OCI-LY7 (cell line): ENCODE measurements at regions not wholly inside any gene's neighbourhood (a gene's known extent, or its start where the extent isn't known, plus 50 kb on each side); places are given as distances from the start of the nearest gene placed in this dataset.

Experiments
- BruUV-seq: library from RNA; stranded (reverse); fragments of 400-500 nt; replicated peaks from 2 replicates; lab custom pipeline; 2021; lab: Mats Ljungman, UMichigan
- CTCF ChIA-PET: fragments of 300-600 bp; sonication (Branson Sonifier 250); formaldehyde crosslinking; loops from one replicate; lab custom pipeline; 2022; ENCODE audit warnings: antibody characterized with exemption; ENCODE audit not compliant: unreplicated experiment; lab: Charles Lee
- POLR2A ChIA-PET: fragments of 300-600 bp; sonication (Branson Sonifier 250); formaldehyde crosslinking; loops from one replicate; lab custom pipeline; 2022; ENCODE audit warnings: antibody characterized with exemption; lab: Charles Lee
- DNase-seq: peaks from one replicate; pipeline ENCODE4 v3.0.0-alpha.2; 2015; ENCODE audit warnings: low spot score
- H2AFZ ChIP-seq: fragments of 200-600 bp; sonication (generic), shearing (Covaris generic); 2 replicates; pipeline ENCODE4 v1.6.1; 2014; ENCODE audit warnings: mild to moderate bottlenecking, antibody characterized with exemption, low read length, moderate library complexity
- H3K27ac ChIP-seq: fragments of 200-600 bp; sonication (generic); 2 replicates; pipeline ENCODE4 v1.5.1; 2014; ENCODE audit warnings: mixed run types, low read depth, mild to moderate bottlenecking, moderate library complexity, low read length, inconsistent platforms; ENCODE audit not compliant: poor library complexity, severe bottlenecking
- H3K36me3 ChIP-seq: fragments of 200-600 bp; sonication (generic); 2 replicates; pipeline ENCODE4 v1.6.1; 2014; ENCODE audit warnings: mild to moderate bottlenecking, antibody characterized with exemption, low read length, moderate library complexity, mixed read lengths; ENCODE audit not compliant: insufficient read depth
- H3K4me1 ChIP-seq: fragments of 200-600 bp; sonication (generic); 2 replicates; pipeline ENCODE4 v1.5.1; 2014; ENCODE audit warnings: mild to moderate bottlenecking, low read length; ENCODE audit not compliant: insufficient read depth, poor library complexity, severe bottlenecking
- H3K4me2 ChIP-seq: fragments of 200-600 bp; sonication (generic); 2 replicates; pipeline ENCODE4 v1.6.1; 2014; ENCODE audit warnings: mild to moderate bottlenecking, low read length
- H3K4me3 ChIP-seq: fragments of 200-600 bp; sonication (generic); 2 replicates; pipeline ENCODE4 v1.5.1; 2014; ENCODE audit warnings: mild to moderate bottlenecking, low read depth, low read length; ENCODE audit not compliant: poor library complexity, severe bottlenecking
- H3K79me2 ChIP-seq: fragments of 200-600 bp; sonication (generic); 2 replicates; pipeline ENCODE4 v1.6.1; 2016; ENCODE audit warnings: low read depth, mild to moderate bottlenecking, low read length, moderate library complexity, mixed read lengths; ENCODE audit not compliant: insufficient read depth
- H3K9me2 ChIP-seq: fragments of 200-600 bp; sonication (generic); 2 replicates; pipeline ENCODE4 v1.6.1; 2016; ENCODE audit warnings: mild to moderate bottlenecking, low read length, mixed read lengths; ENCODE audit not compliant: insufficient read depth
- H3K9me3 ChIP-seq: fragments of 200-600 bp; sonication (generic); 2 replicates; pipeline ENCODE4 v1.6.1; 2014; ENCODE audit warnings: mild to moderate bottlenecking, mixed run types, low read length, mixed read lengths
- H4K20me1 ChIP-seq: fragments of 200-600 bp; sonication (generic); 2 replicates; pipeline ENCODE4 v1.6.1; 2014; ENCODE audit warnings: mild to moderate bottlenecking, antibody characterized with exemption, low read length, moderate library complexity, mixed read lengths; ENCODE audit not compliant: insufficient read depth
- EZH2phosphoT487 ChIP-seq: fragments of 200-600 bp; sonication (generic); IDR thresholded peaks from 2 replicates; pipeline ENCODE4 v1.6.1; 2018; ENCODE audit warnings: low read depth, borderline replicate concordance, mild to moderate bottlenecking, mixed run types, antibody characterized with exemption, low read length, moderate library complexity, mixed read lengths
- intact Hi-C: fragments of 100-400 bp; cut with micrococcal nuclease; formaldehyde crosslinking; loops from one replicate; pipeline ENCODE4 v1.10.0; 2022; ENCODE audit not compliant: unreplicated experiment
- TF ChIP-seq, protein P1 (sequence below): fragments of 200-600 bp; sonication (generic); conservative IDR thresholded peaks from 2 replicates; pipeline ENCODE4 v1.5.1; 2014; ENCODE audit warnings: mild to moderate bottlenecking, antibody characterized with exemption, low read length, moderate library complexity, mixed read lengths

DNA sequence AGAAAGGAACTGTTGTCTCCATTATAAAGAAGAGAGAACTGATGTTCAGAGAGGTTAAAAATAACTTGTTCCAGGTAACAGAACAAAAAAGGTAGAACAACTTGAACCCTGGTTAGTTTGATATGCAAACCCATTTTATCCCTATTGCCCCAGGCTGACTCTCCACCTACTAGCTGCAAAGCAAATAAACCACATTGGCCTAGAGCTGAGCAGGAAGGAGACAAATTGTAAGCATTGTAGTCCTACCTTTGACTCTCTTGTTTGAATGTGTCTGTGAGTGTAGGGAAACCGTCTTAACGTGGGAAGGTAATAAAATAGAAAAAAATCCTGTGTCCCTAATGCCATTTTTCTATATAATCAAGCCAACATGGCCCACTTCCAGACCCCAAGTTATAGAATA is 126.4 kb downstream of the CCER1 start:
- TF ChIP-seq EZH2phosphoT487, result no peak
- TF ChIP-seq, protein P1, sequence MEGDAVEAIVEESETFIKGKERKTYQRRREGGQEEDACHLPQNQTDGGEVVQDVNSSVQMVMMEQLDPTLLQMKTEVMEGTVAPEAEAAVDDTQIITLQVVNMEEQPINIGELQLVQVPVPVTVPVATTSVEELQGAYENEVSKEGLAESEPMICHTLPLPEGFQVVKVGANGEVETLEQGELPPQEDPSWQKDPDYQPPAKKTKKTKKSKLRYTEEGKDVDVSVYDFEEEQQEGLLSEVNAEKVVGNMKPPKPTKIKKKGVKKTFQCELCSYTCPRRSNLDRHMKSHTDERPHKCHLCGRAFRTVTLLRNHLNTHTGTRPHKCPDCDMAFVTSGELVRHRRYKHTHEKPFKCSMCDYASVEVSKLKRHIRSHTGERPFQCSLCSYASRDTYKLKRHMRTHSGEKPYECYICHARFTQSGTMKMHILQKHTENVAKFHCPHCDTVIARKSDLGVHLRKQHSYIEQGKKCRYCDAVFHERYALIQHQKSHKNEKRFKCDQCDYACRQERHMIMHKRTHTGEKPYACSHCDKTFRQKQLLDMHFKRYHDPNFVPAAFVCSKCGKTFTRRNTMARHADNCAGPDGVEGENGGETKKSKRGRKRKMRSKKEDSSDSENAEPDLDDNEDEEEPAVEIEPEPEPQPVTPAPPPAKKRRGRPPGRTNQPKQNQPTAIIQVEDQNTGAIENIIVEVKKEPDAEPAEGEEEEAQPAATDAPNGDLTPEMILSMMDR, result no peak
- CTCF ChIA-PET, result no interaction called here
- no peak overlapping the region for H3K27ac ChIP-seq
- POLR2A ChIA-PET, result no interaction called here
- H3K9me3 ChIP-seq, result no peaks in the 10 kb centered on the region
- intact Hi-C loops, result no loop called here
- H3K4me3 ChIP-seq, result no peak overlapping the region
- H3K4me1 ChIP-seq, result no peaks in the 10 kb centered on the region
- BruUV-seq, result no TSS peak
- no peaks in the 10 kb centered on the region for H3K36me3 ChIP-seq
- no peak overlapping the region for H2AFZ ChIP-seq
- H3K79me2 ChIP-seq, result no peaks in the 10 kb centered on the region
- H4K20me1 ChIP-seq, result no peaks in the 10 kb centered on the region
- H3K4me2 ChIP-seq, result no peak overlapping the region
- no peak for DNase-seq
- no peaks in the 10 kb centered on the region for H3K9me2 ChIP-seq

DNA sequence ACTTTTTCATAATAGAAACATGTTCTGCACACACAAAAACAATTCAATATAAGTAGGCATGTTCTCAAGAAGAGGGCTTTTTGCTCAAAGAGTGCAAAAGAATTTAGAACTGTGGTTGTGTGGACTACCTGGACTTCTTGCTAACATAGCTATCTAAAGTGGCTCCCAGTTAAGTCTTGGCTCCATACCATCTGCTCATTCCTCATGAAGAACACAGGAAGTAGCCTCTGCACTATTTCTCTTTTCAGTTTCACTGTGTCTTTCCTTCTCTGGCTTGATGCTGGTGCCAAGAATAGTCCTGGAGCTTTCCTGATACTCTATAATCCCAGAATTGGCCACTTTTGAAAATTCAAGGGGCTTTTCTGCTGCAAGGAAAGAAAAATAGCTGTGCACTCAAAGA is 127.4 kb downstream of the CCER1 start:
- Histone ChIP-seq H3K36me3 (no peaks in the 10 kb centered on the region), H3K79me2 (no peaks in the 10 kb centered on the region), H3K4me1 (no peaks in the 10 kb centered on the region), H3K4me2 (no peak overlapping the region), H3K4me3 (no peak overlapping the region), H2AFZ (no peak overlapping the region), H4K20me1 (no peaks in the 10 kb centered on the region), H3K9me3 (no peaks in the 10 kb centered on the region), H3K27ac (no peak overlapping the region), H3K9me2 (no peaks in the 10 kb centered on the region)
- DNase-seq, result no peak
- ChIA-PET CTCF (no interaction called here), POLR2A (no interaction called here)
- TF ChIP-seq, protein P1, result no peak
- no peak for TF ChIP-seq EZH2phosphoT487
- no TSS peak for BruUV-seq
- intact Hi-C loops, result no loop called here

DNA sequence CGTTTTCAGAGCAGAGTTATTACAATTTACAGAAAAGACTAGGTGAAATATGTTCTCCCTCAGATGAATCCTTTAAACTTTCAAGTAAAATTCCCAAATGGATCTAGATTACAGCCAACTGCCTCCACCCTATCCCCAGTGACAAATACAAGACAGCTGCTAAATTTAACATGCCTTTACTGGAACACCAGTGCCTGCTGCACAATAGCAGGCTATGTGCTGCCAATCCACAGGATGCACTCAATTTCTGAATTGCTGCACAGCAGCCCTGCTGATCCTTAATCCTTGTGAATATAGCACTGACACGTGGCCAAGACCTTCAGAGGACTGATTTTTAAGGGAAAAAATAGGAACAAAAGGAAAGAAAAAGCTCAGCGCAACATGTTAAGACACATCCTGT is 128.9 kb downstream of the CCER1 start:
- no peak overlapping the region for H2AFZ ChIP-seq

More for the DNA sequence above, 128.9 kb downstream of the CCER1 start:
- Histone ChIP-seq H3K4me1 (no peaks in the 10 kb centered on the region), H4K20me1 (no peaks in the 10 kb centered on the region), H3K27ac (no peak overlapping the region), H3K4me2 (no peak overlapping the region), H3K9me3 (no peaks in the 10 kb centered on the region), H3K4me3 (no peak overlapping the region), H3K36me3 (no peaks in the 10 kb centered on the region), H3K9me2 (no peaks in the 10 kb centered on the region), H3K79me2 (no peaks in the 10 kb centered on the region)
- TF ChIP-seq, protein P1, result no peak
- no peak for TF ChIP-seq EZH2phosphoT487
- ChIA-PET POLR2A (interaction anchor here (0.7 kb wide), 1 partner anchor 32 kb away, joined by 3 read pairs; no protein-coding TSS in a partner anchor), CTCF (no interaction called here)
- BruUV-seq, result no TSS peak
- intact Hi-C loops, result no loop called here
- no peak for DNase-seq
